HG03460 (cell line): ENCODE measurements at regions not wholly inside any gene's neighbourhood (a gene's known extent, or its start where the extent isn't known, plus 50 kb on each side); places are given as distances from the start of the nearest gene placed in this dataset.

Experiments
- ATAC-seq: cut with Tn5 transposase; IDR thresholded peaks from one replicate; pipeline ENCODE4 v1.9.1; 2021; ENCODE audit not compliant: unreplicated experiment

- ATAC-seq, result no peak
Measured at GRCh38 chr9:89891591-89892304, 286.9 kb downstream of the GADD45G start.

- ATAC-seq, result no peak
Measured at GRCh38 chr9:89892920-89893319, 288.1 kb downstream of the GADD45G start.

- no peak for ATAC-seq
Measured at GRCh38 chr9:89893886-89894285, 289.1 kb downstream of the GADD45G start.

- no peak for ATAC-seq
Measured at GRCh38 chr9:89896806-89897340, 292.1 kb downstream of the GADD45G start.

- no peak for ATAC-seq
Measured at GRCh38 chr9:89899573-89899972, 294.8 kb downstream of the GADD45G start.

GRCh38 chr9:89901920-89902319 lies 297.1 kb downstream of the GADD45G start:
- ATAC-seq, result no peak

GRCh38 chr9:89902450-89903140 lies 297.8 kb downstream of the GADD45G start:
- no peak for ATAC-seq

- ATAC-seq, result no peak
Measured at GRCh38 chr9:89903141-89903475, 298.3 kb downstream of the GADD45G start.

- no peak for ATAC-seq
Measured at GRCh38 chr9:89905606-89906338, 301.0 kb downstream of the GADD45G start.

- no peak for ATAC-seq
Measured at GRCh38 chr9:89911721-89912604, 307.2 kb downstream of the GADD45G start.

- no peak for ATAC-seq
Measured at GRCh38 chr9:89912605-89912953, 307.8 kb downstream of the GADD45G start.

GRCh38 chr9:89915187-89915586 lies 310.4 kb downstream of the GADD45G start:
- no peak for ATAC-seq

- no peak for ATAC-seq
Measured at GRCh38 chr9:89916001-89916597, 311.3 kb downstream of the GADD45G start.

GRCh38 chr9:89917861-89918260 lies 313.0 kb downstream of the GADD45G start:
- no peak for ATAC-seq

GRCh38 chr9:89919171-89919681 lies 314.4 kb downstream of the GADD45G start:
- no peak for ATAC-seq

- ATAC-seq, result no peak
Measured at GRCh38 chr9:89920131-89920530, 315.3 kb downstream of the GADD45G start.

- ATAC-seq, result no peak
Measured at GRCh38 chr9:89920951-89921350, 316.1 kb downstream of the GADD45G start.

- ATAC-seq, result no peak
Measured at GRCh38 chr9:89922099-89922498, 317.3 kb downstream of the GADD45G start.

GRCh38 chr9:89923174-89923573 lies 318.4 kb downstream of the GADD45G start:
- ATAC-seq, result no peak

GRCh38 chr9:89923961-89924504 lies 319.2 kb downstream of the GADD45G start:
- ATAC-seq, result no peak
